Stimulated activated CD8-positive, alpha-beta memory T cell treated with anti-CD3 and anti-CD28 coated beads, Interleukin-15, amount 100 ng/mL, for 1 hour (primary cell): ENCODE measurements at regions not wholly inside any gene's neighbourhood (a gene's known extent, or its start where the extent isn't known, plus 50 kb on each side); places are given as distances from the start of the nearest gene placed in this dataset.
A peak's percentile ranks its signal among the peaks of the same experiment; 100 is the strongest.
"Not testable (repeated sequence)": the region's sequence is repeated elsewhere in the genome, so short reads cannot be mapped to it uniquely, and the experiment has no call there.

ENCODE experiments used
- DNase-seq: peaks from one replicate; pipeline ENCODE4 v3.0.0-alpha.2; 2020; ENCODE audit warnings: low read depth

DNA sequence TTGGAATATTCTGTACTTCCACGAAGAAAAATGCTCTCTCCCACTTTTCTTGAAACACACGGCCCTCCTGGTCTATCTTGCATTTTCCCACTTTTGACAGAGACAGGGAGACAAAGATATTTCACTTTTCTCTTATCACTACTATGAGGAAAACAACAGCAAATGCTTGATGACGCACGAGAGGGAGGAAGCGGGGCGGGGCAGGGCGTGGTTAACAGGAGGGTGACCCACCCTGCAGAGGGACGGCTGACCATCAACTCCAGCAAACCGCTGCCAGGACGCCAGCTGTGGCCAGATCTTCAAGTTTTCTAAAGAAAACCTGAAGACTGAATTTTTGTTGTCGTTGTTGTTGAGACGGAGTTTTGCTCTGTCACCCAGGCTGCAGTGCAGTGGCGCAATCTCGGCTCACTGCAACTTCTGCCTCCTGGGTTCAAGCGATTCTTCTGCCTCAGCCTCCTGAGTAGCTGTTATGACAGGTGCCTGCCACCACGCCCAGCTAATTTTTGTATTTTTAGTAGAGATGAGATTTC, 63.8 kb downstream of the NSUN5 start:
- not testable (repeated sequence) for DNase-seq

DNA sequence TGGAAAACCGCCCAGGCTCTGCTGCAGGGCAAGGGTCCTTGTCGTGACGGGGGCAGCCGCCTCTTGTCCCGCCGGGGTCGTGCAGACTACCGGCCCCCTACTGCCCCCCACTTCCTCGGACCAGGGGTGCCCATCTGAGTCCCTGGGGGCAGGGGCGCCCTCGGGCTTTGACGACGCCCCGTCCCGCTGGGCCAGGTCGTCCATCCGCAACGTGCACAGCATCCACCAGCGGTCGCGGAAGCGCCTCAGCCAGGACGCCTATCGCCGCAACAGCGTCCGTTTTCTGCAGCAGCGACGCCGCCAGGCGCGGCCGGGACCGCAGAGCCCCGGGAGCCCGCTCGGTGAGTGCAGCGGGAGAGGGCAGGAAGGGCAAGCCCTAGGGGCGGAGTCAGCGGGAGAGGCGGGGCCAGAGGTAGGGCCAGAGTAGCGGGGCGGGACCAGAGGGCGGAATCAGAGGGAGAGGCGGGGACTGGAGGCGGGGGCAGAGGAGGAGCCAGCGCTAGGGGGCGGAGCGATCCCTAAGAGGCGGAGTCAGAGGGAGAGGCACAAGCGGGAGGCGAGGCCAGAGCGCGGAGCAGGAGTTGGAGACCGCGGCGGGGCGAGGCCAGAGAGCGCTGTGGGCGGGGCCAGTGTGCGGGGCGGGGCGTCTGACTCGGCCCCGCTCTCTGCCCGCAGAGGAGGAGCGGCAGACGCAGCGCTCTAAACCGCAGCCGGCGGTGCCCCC, 73.5 kb downstream of the NSUN5 start:
- DNase-seq: peak; percentile 89

DNA sequence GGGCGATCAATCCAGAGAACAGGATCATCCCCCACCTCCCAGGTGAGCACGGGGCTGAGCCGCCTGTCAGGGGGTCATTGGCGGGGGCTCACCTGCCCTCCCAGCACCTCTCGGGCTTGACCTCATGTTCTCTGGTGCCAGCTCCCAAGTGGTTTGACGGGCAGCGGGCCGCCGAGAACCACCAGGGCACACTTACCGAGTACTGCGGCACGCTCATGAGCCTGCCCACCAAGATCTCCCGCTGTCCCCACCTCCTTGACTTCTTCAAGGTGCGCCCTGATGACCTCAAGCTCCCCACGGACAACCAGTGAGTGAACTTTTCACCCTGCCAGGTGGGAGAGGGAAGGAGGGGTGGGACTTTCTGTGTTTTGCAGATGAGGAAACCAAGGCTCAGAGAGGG, 82.9 kb downstream of the NSUN5 start:
- DNase-seq: not testable (repeated sequence)

DNA sequence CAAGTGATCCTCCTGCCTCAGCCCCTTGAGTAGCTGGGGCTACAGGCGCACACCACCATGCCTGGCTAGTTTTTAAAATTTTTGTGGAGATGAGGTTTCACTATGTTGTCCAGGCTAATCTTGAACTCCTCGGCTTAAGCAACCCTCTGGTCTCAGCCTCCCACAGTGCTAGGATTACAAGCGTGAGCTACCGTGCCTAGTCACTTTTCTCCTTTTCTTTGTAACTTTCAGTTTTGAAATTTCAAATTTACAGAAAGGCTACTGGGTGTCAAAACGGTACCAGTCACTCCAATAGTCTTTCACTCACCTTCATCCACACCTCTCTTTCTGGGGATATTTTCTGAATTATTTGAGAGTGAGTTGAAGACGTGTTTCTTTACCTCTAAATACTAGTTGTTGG, 86.9 kb downstream of the NSUN5 start:
- not testable (repeated sequence) for DNase-seq

DNA sequence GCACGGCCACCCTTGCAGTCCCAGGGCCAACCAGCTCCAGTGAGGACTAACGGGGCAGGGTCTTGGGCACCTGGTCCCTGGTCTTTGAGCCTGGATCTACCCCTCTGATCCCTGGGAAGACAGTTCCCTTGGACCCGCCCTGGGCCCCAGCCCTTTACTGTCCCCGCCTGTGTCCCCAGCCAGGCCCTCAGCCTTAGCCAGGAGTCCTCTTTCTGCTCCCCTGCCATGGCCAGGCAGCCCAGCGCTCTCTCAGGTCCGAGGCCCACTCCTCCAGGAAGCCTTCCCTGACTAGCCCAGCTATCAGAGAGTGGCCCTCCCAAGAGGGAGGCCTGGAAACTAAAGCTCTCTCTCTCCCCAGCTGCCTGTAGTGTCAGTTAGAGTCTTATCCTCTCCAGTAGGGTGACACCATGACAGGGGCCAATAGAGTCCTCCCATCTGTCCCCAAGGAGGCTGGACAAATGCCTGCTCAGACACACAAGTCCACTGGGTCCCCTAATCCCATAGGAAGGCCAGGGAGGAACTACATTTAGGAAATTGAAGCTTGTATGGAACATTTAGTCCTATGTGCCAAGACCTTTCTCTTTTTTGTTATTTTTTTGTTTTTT, 87.8 kb downstream of the NSUN5 start:
- not testable (repeated sequence) for DNase-seq

DNA sequence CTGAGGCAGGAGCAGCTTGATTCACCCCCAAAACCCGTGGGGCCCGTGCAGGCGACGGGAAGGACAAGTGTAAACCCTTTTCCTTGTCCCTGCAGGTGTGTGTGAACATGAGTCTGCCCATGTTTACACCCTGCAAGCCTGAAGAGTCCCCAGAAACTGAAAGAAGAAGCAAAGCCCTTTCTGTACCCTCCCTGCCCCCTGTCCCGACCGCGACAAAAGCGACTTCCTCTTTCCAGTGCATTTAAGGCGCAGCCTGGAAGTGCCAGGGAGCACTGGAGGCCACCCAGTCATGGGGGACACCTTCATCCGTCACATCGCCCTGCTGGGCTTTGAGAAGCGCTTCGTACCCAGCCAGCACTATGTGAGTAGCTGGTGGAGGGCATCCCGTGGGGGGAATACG, 88.3 kb downstream of the NSUN5 start:
- DNase-seq: not testable (repeated sequence)

DNA sequence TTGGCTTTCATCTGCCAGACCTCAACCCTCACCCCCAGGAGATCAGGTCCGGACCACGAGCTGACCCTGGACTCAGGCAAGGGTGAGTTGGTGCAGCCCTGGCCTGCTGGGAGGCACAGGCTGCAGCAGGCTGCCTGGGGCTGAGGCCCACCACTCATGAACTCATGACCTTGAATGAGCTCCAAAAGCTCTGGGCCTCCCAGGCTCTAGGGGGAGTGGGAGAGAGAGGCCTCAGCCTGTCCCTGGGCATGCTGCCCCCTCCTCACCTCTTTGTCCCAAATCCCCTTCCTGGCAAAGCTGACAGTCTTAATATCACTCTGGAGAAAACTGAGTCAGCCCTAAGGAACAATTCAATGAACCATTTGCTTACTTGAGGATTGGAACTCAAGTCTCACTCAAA, 89.8 kb downstream of the NSUN5 start:
- not testable (repeated sequence) for DNase-seq

DNA sequence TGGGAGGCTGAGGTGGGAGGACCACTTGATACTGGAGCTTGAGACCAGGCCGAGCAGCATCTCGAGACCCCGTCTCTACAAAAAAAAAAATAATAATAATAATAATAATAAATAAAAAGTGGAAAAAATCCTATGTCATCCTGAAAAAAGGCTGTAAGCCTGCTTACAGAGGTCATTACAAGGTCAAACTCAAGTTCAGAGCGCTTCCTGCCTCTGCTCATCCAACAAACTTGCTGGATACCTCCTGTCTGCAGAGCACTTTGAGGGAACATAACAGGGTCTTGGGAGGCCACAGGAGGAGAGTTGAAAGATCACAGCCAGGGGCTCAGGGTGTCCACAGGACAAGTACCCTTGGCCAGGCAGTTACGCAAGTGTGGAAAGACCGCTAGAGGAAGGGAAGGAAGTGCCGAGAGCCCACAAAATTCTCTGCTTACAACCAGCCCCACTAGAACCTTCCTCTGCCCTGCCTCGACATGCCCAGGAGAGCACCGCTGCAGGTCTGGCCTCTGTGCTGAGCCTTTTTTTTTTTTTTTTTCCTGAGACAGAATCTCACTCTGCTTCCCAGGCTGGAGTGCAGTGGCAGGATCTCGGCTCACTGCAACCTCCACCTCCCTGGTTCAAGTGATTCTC, 92.5 kb downstream of the NSUN5 start:
- not testable (repeated sequence) for DNase-seq

DNA sequence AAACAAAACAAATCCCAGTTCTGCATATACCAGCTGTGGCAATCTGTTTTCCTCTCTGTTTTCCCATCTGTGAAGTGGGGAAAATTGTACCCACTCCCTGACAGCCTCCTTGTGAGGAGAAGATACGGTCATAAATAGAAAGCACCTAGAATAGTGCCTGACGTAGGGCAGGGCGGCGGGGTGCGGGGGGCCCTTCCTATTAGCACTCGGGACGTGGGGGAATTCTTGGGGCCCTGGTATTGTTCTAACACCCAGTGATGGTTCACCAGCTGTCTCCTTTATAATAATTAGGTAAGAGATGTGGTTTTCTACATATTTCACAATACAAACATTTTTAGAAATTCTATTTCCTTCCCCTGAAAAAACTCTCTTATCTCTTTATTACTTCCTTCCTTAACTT, 93.4 kb downstream of the NSUN5 start:
- DNase-seq: not testable (repeated sequence)

DNA sequence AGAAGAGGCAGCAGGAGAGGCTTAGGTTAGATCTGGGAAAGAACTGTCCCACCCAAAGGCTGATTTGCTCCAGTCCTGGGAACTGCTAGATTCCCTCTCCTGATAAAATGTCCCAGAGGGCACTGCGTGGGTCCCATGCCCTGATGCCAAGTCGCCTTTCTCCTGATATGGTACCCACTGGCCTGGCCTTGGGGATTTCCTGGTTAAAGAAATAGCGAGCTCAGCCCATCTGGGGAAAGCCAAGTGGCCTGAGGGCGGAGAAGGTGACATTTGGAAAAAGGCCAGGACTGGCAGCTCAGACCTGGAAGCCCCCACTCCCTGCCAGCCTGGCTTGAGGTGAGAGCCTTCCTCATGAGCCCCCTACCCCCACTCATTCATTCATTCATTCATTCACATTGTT, 94.2 kb downstream of the NSUN5 start:
- not testable (repeated sequence) for DNase-seq

DNA sequence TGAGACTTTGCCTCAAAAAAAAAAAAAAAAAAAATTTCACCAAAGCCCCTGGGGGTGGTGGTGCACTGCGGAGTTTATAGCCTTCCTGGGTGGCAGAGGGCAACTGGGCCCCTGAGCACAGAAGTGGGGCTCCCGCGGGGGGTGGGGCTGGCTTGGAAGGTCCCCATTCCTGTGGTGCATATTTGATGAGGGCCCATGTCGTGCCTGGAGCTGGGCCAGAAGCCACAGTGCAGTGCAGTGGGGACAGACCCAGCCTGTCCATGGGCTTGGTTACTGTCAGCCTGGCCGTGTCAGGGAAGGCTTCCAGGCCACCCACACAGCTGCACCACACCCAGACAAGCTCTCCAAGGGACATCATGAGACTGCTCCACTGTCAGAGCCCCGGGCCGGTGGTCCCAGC, 95.5 kb downstream of the NSUN5 start:
- not testable (repeated sequence) for DNase-seq

DNA sequence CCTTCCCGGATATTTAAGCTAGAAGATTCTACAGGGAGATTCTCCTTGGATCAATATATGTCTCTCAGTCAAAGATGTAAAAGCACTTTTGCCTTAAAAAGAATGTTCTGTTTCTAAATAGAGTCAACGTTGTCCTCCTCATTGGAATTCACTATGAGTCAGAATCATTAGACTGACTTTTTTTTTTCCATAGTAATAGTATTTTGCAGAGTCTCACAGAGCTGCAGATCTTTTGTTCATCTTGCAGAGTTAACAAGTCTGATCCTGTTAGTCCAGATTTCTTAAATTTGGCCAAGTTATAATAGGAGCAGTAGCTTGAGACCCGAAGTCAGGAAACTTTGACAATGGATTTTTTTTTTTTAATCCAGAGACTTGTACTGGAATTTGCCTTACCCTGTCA, 103.0 kb downstream of the NSUN5 start:
- DNase-seq: not testable (repeated sequence)

DNA sequence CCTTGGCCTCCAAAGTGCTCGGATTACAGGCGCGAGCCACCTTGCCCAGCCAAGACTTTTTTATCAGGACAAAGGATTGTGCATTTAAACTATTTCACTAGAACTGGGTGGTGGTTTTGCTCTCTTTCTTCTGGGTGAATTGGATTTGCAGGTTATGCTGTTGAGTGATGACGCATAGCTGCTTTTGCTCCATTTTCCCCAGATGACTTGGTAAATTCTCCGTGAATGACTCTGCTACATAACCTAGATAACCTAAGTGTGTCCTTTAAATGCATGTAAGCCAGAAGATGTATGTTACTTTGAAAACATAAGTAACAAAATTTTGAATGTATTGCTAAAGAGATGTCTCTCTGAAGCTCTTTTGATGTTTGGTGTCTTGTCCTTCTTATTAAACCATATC, 103.7 kb downstream of the NSUN5 start:
- not testable (repeated sequence) for DNase-seq

DNA sequence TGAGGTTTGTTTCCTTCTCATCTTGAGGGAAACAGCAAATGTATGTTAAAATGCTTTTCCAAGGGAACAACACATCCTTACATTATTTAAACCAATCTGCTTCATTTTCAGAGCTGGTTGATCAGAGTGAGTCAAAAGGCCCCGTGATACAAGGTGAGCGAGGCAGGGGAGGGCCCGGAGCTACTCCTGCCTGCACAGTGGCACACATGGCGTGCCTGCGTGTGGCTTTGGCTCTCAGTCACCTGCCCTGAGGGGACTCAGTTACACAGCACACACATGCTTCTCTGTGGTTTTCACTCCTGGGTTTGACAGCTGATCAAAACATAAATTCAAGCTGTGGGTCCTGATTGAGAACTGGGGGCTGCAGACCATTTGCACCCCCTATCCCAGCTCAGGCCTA, 105.3 kb downstream of the NSUN5 start:
- not testable (repeated sequence) for DNase-seq

DNA sequence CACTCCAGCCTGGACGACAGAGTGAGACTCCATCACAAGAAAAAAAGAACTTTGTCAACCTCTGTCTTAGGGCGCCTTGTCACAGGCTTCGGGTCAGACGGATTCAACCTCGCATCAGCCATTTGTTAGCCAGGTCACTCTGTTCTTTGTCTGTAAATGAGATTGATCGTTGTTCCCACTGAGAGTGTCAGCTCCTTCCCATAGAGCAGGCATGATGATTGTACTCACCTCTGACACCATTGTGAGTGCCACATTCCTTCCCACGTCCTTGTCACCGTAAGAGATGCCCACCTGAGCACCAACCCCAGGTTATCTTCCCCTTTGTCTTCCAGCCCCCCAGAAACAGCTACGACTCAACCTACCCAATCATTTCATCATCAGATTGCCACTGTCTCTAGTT, 107.4 kb downstream of the NSUN5 start:
- not testable (repeated sequence) for DNase-seq

DNA sequence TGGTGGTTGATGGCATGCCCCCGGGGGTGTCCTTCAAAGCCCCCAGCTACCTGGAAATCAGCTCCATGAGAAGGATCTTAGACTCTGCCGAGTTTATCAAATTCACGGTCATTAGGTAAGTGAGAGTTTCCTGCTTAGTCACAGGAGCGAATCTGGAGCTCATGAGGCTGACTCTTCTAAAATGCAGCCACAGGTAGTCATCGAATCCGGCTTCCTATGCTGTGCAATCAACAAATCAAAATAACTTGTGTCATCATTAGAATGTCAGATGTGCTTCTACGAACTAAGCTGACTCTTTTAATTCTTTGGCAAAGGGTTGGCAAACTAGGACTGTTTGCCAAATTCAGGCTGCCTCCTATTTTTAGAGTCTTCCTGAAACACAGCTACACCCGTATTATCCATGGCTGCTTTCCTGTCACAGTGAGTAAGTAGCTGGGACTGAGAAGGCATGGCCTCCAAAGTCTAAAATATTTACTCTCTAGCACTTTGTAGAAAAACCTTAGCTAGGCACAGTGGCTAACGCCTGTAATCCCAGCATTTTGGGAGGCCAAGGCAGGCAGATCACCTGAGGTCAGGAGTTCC, 108.0 kb downstream of the NSUN5 start:
- DNase-seq: not testable (repeated sequence)

DNA sequence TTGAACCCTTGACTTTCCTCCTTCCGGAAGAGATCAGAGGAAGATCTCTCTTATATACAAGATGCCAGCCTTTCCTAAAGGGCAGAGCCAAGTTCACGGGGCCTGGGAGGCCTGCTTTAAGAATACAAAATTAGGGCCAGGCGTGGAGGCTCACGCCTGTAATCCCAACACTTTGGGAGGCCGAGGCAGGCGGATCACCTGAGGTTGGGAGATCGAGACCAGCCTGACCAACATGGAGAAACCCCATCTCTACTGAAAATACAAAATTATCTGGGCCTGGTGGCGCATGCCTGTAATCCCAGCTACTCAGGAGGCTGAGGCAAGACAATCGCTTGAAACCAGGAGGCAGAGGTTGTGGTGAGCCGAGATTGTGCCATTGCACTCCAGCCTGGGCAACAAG, 108.2 kb upstream of the SPDYE9 start:
- not testable (repeated sequence) for DNase-seq

DNA sequence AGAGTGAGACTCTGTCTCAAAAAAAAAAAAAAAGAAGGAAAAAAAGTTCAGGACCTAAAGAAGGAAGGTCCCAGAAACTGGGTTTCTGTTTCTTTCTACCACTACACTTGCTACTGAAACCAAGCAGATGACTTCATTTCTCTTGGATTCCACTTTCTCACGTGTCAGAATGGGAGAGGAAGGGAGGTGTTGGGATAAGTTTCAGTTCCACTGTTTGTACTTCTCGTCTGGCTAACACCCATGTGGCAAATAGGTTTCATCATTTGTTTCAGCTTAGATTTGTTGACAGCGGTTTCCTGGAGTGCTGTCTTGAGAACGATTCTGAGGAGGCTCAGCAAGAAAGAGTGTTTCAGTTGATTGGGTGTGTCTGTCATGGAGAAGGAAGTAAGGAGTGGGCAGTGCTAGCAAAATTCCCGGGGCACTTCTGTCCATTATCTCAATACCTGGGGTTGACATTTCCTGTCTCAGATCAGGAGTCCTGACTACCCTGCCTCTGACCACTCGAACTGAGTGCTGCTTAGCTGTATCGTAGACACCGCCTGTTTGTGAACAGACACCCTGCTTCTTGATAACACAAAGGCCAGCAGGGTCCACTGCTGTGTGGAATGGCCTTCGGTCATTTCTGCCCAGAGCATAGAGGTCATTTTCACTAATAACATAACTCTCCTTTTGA, 104.8 kb upstream of the SPDYE9 start:
- DNase-seq: not testable (repeated sequence)

DNA sequence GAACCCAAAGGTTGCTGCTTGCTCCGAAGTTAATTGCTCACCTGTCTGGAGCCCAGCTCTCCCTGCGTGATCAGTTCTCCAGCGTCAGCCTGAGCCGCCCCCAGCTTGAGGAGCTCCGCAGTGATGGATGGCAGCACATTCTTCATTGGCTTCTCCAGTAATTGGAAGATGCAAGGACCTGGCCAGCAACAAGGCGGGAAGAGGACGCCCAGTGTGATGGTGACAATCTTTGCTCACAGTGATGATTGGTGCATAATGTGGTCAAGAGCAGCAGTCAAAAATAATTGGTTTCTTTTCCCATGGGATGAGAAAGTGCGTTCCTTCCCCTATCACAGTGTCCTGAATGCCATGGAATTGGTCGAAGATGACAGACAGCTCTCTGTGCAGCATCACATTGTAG, 102.4 kb upstream of the SPDYE9 start:
- not testable (repeated sequence) for DNase-seq

DNA sequence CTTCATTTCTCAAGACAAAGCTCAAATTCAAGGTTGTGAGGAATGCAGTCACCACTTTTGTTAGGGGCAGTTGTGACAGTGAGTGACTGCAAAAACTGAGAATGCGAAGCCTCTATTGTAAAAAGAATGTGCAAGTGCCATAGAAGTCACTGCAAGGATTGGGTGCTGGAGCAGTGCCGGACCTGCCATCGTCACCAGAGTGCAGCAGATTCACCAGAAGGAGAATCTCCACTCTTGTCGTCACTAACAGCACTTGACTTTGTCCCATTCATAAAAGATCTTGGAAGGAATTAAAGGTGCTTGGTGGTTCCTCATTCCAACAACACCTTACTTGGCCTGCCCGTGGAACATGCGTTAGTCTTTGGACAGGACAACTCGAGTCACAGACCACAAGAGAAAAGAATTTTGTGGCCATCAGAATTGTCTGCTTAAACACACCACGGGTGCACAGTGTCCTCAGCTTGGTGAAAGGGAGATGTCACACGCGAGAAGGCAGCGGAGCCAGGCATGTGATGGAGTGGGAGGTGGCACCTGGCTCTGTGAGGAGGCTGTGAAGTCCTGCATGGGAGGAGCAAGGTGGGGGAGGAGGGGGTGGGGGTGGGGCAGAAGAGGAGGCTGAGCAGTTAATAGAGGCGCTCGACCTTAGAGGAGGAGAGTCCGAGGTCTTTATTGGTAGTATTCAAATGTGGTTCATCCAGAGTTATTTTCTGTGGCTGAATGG, 100.9 kb upstream of the SPDYE9 start:
- not testable (repeated sequence) for DNase-seq

DNA sequence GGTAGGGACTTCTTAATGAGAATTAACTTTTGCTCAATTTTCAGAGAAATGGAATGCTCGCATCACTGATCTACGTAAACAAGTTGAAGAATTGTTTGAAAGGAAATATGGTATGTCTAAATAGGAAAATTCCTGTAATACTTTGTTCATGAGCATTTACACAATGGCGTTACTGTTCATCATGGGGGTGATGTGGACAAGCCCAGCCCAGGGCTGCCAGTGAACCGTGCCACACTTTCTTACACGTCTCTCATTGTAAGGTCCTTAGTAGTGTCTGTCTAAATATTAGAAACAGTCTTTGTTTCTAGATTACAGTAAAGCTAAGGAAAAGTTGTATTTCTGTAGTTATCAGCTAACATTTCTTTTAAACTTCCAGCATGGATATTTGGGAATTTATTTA, 91.0 kb upstream of the SPDYE9 start:
- not testable (repeated sequence) for DNase-seq
